ENCODE measurements at regions not wholly inside any gene's neighbourhood (a gene's known extent, or its start where the extent isn't known, plus 50 kb on each side); places are given as distances from the start of the nearest gene placed in this dataset.
"Not testable (repeated sequence)": the region's sequence is repeated elsewhere in the genome, so short reads cannot be mapped to it uniquely, and the experiment has no call there.

GRCh38 chr3:18237251-18238005, 187.7 kb downstream of the SATB1 start:
- DNase-seq (ENCODE audit: low read depth in 1 of 2, low spot score in 1 of 2): no peak

GRCh38 chr3:18236726-18237125, 188.4 kb downstream of the SATB1 start:
- DNase-seq (ENCODE audit: low read depth in 1 of 2, low spot score in 1 of 2): no peak

- DNase-seq (ENCODE audit: low read depth in 1 of 2, low spot score in 1 of 2): no peak
Observed at GRCh38 chr3:18234717-18235335, 190.3 kb downstream of the SATB1 start.

- DNase-seq (ENCODE audit: low read depth in 1 of 2, low spot score in 1 of 2): no peak
Observed at GRCh38 chr3:18233987-18234716, 191.0 kb downstream of the SATB1 start.

GRCh38 chr3:18232317-18232716, 192.8 kb downstream of the SATB1 start:
- DNase-seq (ENCODE audit: low read depth in 1 of 2, low spot score in 1 of 2): no peak

GRCh38 chr3:18228060-18228459, 197.1 kb downstream of the SATB1 start:
- DNase-seq (ENCODE audit: low read depth in 1 of 2, low spot score in 1 of 2): no peak

- DNase-seq (ENCODE audit: low read depth in 1 of 2, low spot score in 1 of 2): no peak
Observed at GRCh38 chr3:18225709-18226108, 199.4 kb downstream of the SATB1 start.

- DNase-seq (ENCODE audit: low read depth in 1 of 2, low spot score in 1 of 2): no peak
Observed at GRCh38 chr3:18224426-18224825, 200.7 kb downstream of the SATB1 start.

- no peak for DNase-seq (ENCODE audit: low read depth in 1 of 2, low spot score in 1 of 2)
Observed at GRCh38 chr3:18223974-18224373, 201.2 kb downstream of the SATB1 start.

- DNase-seq (ENCODE audit: low read depth in 1 of 2, low spot score in 1 of 2): no peak
Observed at GRCh38 chr3:18223571-18223970, 201.6 kb downstream of the SATB1 start.

GRCh38 chr3:18222686-18223085, 202.5 kb downstream of the SATB1 start:
- DNase-seq (ENCODE audit: low read depth in 1 of 2, low spot score in 1 of 2): no peak

GRCh38 chr3:18217507-18218174, 207.5 kb downstream of the SATB1 start:
- DNase-seq (ENCODE audit: low read depth in 1 of 2, low spot score in 1 of 2): no peak

- no peak for DNase-seq (ENCODE audit: low read depth in 1 of 2, low spot score in 1 of 2)
Observed at GRCh38 chr3:18216996-18217395, 208.1 kb downstream of the SATB1 start.

GRCh38 chr3:18215639-18216038, 209.5 kb downstream of the SATB1 start:
- no peak for DNase-seq (ENCODE audit: low read depth in 1 of 2, low spot score in 1 of 2)

GRCh38 chr3:18211116-18211515, 214.0 kb downstream of the SATB1 start:
- DNase-seq (ENCODE audit: low read depth in 1 of 2, low spot score in 1 of 2): no peak

- no peak for DNase-seq (ENCODE audit: low read depth in 1 of 2, low spot score in 1 of 2)
Observed at GRCh38 chr3:18208856-18209255, 216.3 kb downstream of the SATB1 start.

- no peak for DNase-seq (ENCODE audit: low read depth in 1 of 2, low spot score in 1 of 2)
Observed at GRCh38 chr3:18208091-18208490, 217.0 kb downstream of the SATB1 start.

GRCh38 chr3:18207226-18207625, 217.9 kb downstream of the SATB1 start:
- no peak for DNase-seq (ENCODE audit: low read depth in 1 of 2, low spot score in 1 of 2)

GRCh38 chr3:18205701-18206100, 219.4 kb downstream of the SATB1 start:
- not testable (repeated sequence) for DNase-seq (ENCODE audit: low read depth in 1 of 2, low spot score in 1 of 2)

- DNase-seq (ENCODE audit: low read depth in 1 of 2, low spot score in 1 of 2): no peak
Observed at GRCh38 chr3:18201315-18201714, 223.8 kb downstream of the SATB1 start.

GRCh38 chr3:18199757-18200156, 225.4 kb downstream of the SATB1 start:
- DNase-seq (ENCODE audit: low read depth in 1 of 2, low spot score in 1 of 2): no peak

GRCh38 chr3:18195836-18196235, 229.3 kb downstream of the SATB1 start:
- no peak for DNase-seq (ENCODE audit: low read depth in 1 of 2, low spot score in 1 of 2)

Measured in activated CD4-positive, alpha-beta T cell treated with anti-CD3 and anti-CD28 coated beads, Interleukin-2, amount 50 U/mL, for 24 hours (primary cell).